H9 (cell line): ENCODE measurements at regions not wholly inside any gene's neighbourhood (a gene's known extent, or its start where the extent isn't known, plus 50 kb on each side); places are given as distances from the start of the nearest gene placed in this dataset.

Source experiments
- DNase-seq: peaks from one replicate; pipeline ENCODE4 v3.0.0-alpha.2; 2017
- H2AFZ ChIP-seq: one replicate; pipeline ENCODE4 v1.6.1; 2013; ENCODE audit warnings: mild to moderate bottlenecking, low read length, control low read depth, moderate library complexity
- H2AK5ac ChIP-seq: 2 replicates; pipeline ENCODE4 v1.6.1; 2013; ENCODE audit warnings: low read length, control low read depth, mixed read lengths; ENCODE audit not compliant: insufficient read length
- H2BK120ac ChIP-seq: one replicate; pipeline ENCODE4 v1.6.1; 2013; ENCODE audit warnings: low read depth, mild to moderate bottlenecking, low read length, control low read depth, inconsistent platforms; ENCODE audit not compliant: poor library complexity, severe bottlenecking
- H2BK12ac ChIP-seq: 2 replicates; pipeline ENCODE4 v1.6.1; 2013; ENCODE audit warnings: low read length, control low read depth, mixed read lengths, low read depth; ENCODE audit not compliant: insufficient read length
- H2BK15ac ChIP-seq: 2 replicates; pipeline ENCODE4 v1.6.1; 2013; ENCODE audit warnings: low read depth, low read length, control low read depth
- H2BK20ac ChIP-seq: one replicate; pipeline ENCODE4 v1.6.1; 2013; ENCODE audit warnings: low read depth, mild to moderate bottlenecking, low read length, control low read depth, inconsistent platforms; ENCODE audit not compliant: poor library complexity, severe bottlenecking
- H2BK5ac ChIP-seq: 2 replicates; pipeline ENCODE4 v1.6.1; 2013; ENCODE audit warnings: low read length, control low read depth, mixed read lengths; ENCODE audit not compliant: insufficient read length
- H3K14ac ChIP-seq: 2 replicates; pipeline ENCODE4 v1.6.1; 2013; ENCODE audit warnings: low read length, control low read depth; ENCODE audit not compliant: insufficient read depth
- H3K18ac ChIP-seq: 2 replicates; pipeline ENCODE4 v1.6.1; 2013; ENCODE audit warnings: low read depth, mild to moderate bottlenecking, mixed read lengths, low read length, control low read depth; ENCODE audit not compliant: insufficient read length
- H3K23ac ChIP-seq: 2 replicates; pipeline ENCODE4 v1.6.1; 2013; ENCODE audit warnings: low read length, control low read depth, mixed read lengths, low read depth; ENCODE audit not compliant: insufficient read length
- H3K23me2 ChIP-seq: 2 replicates; pipeline ENCODE4 v1.6.1; 2013; ENCODE audit warnings: low read depth, mild to moderate bottlenecking, mixed read lengths, low read length, control low read depth; ENCODE audit not compliant: insufficient read length, poor library complexity, severe bottlenecking
- H3K27ac ChIP-seq: 2 replicates; pipeline ENCODE4 v1.5.1; 2013; ENCODE audit warnings: low read length, control low read depth, mixed read lengths, low read depth; ENCODE audit not compliant: insufficient read length
- H3K27me3 ChIP-seq: 2 replicates; pipeline ENCODE4 v1.6.1; 2013; ENCODE audit warnings: low read length, control low read depth, inconsistent platforms; ENCODE audit not compliant: insufficient read depth
- H3K4ac ChIP-seq: 2 replicates; pipeline ENCODE4 v1.6.1; 2013; ENCODE audit warnings: low read depth, mild to moderate bottlenecking, control low read depth, inconsistent platforms, low read length, moderate library complexity
- H3K4me1 ChIP-seq: 2 replicates; pipeline ENCODE4 v1.6.1; 2013; ENCODE audit warnings: low read length, control low read depth, inconsistent platforms; ENCODE audit not compliant: insufficient read depth
- H3K4me2 ChIP-seq: 2 replicates; pipeline ENCODE4 v1.6.1; 2013; ENCODE audit warnings: low read length, control low read depth, mixed read lengths; ENCODE audit not compliant: insufficient read length, insufficient read depth
- H3K56ac ChIP-seq: 2 replicates; pipeline ENCODE4 v1.6.1; 2013; ENCODE audit warnings: low read depth, mild to moderate bottlenecking, mixed read lengths, low read length, control low read depth; ENCODE audit not compliant: insufficient read length
- H3K79me1 ChIP-seq: 2 replicates; pipeline ENCODE4 v1.6.1; 2013; ENCODE audit warnings: low read depth, mild to moderate bottlenecking, moderate library complexity, low read length, control low read depth, inconsistent platforms; ENCODE audit not compliant: insufficient read depth, poor library complexity, severe bottlenecking
- H3K79me2 ChIP-seq: 2 replicates; pipeline ENCODE4 v1.6.1; 2013; ENCODE audit warnings: low read length, control low read depth, inconsistent platforms; ENCODE audit not compliant: insufficient read depth
- H3K9ac ChIP-seq: 2 replicates; pipeline ENCODE4 v1.6.1; 2013; ENCODE audit warnings: low read length, control low read depth, mixed read lengths; ENCODE audit not compliant: insufficient read length; ENCODE audit errors: extremely low read depth
- H3K9me3 ChIP-seq: one replicate; pipeline ENCODE4 v1.6.1; 2013; ENCODE audit warnings: low read depth, low read length, inconsistent platforms; ENCODE audit not compliant: control insufficient read depth
- H3T11ph ChIP-seq: one replicate; pipeline ENCODE4 v1.6.1; 2013; ENCODE audit warnings: mild to moderate bottlenecking, low read length, control low read depth, inconsistent platforms
- H4K20me1 ChIP-seq: one replicate; pipeline ENCODE4 v1.6.1; 2013; ENCODE audit not compliant: control insufficient read depth, insufficient read length, insufficient read depth
- H4K5ac ChIP-seq: 2 replicates; pipeline ENCODE4 v1.6.1; 2013; ENCODE audit warnings: low read depth, mild to moderate bottlenecking, mixed read lengths, low read length, control low read depth; ENCODE audit not compliant: insufficient read length
- H4K8ac ChIP-seq: replicated peaks from 2 replicates; pipeline ENCODE4 v1.6.1; 2013; ENCODE audit warnings: low read length, control low read depth, mixed read lengths, low read depth; ENCODE audit not compliant: insufficient read length
- H4K91ac ChIP-seq: 2 replicates; pipeline ENCODE4 v1.6.1; 2013; ENCODE audit warnings: low read depth, mild to moderate bottlenecking, moderate library complexity, mixed read lengths, low read length, control low read depth; ENCODE audit not compliant: insufficient read length
- H3K27ac Mint-ChIP-seq, 3 experiments: 2 replicates in 2 of 3; 3 replicates in 1 of 3; pipeline ENCODE4 v1.8.0; 2020 to 2021; ENCODE audit warnings: mixed read lengths in 3 of 3, mild to moderate bottlenecking in 1 of 3, moderate library complexity in 1 of 3
- H3K27me3 Mint-ChIP-seq: 2 replicates; pipeline ENCODE4 v1.8.0; 2021; ENCODE audit warnings: low read depth, mild to moderate bottlenecking, moderate library complexity, mixed read lengths
- H3K36me3 Mint-ChIP-seq, 3 experiments: 2 replicates in 2 of 3; 3 replicates in 1 of 3; pipeline ENCODE4 v1.8.0; 2020 to 2021; ENCODE audit warnings: low read depth in 3 of 3, mixed read lengths in 3 of 3; ENCODE audit not compliant: insufficient read depth in 1 of 3
- H3K4me1 Mint-ChIP-seq, 2 experiments: 2 replicates each; pipeline ENCODE4 v1.8.0; 2020; ENCODE audit warnings: mixed read lengths in 2 of 2
- H3K4me3 Mint-ChIP-seq, 2 experiments: 2 replicates in 1 of 2; 3 replicates in 1 of 2; pipeline ENCODE4 v1.8.0; 2020 to 2021; ENCODE audit warnings: mild to moderate bottlenecking in 2 of 2, mixed read lengths in 2 of 2, moderate library complexity in 1 of 2
- H3K9me3 Mint-ChIP-seq, 2 experiments: 2 replicates in 1 of 2; 3 replicates in 1 of 2; pipeline ENCODE4 v1.8.0; 2020; ENCODE audit warnings: mild to moderate bottlenecking in 2 of 2, mixed read lengths in 2 of 2, moderate library complexity in 1 of 2
- WGBS: extraction: QIAGEN DNeasy Blood & Tissue Kit; methylation state at CpG from one replicate; pipeline ENCODE4 v1.1.7; 2013; ENCODE audit warnings: missing lambda C conversion rate, low lambda C conversion rate, mixed read lengths; ENCODE audit not compliant: insufficient read length; ENCODE audit errors: extremely low coverage; 5-methylcytosine and 5-hydroxymethylcytosine counted together
- TF ChIP-seq, protein P1 (sequence below): fragments of 200-600 bp; sonication (generic); conservative IDR thresholded peaks from 3 replicates; pipeline ENCODE4 v1.8.0; 2021; ENCODE audit warnings: antibody characterized with exemption, mild to moderate bottlenecking

DNA sequence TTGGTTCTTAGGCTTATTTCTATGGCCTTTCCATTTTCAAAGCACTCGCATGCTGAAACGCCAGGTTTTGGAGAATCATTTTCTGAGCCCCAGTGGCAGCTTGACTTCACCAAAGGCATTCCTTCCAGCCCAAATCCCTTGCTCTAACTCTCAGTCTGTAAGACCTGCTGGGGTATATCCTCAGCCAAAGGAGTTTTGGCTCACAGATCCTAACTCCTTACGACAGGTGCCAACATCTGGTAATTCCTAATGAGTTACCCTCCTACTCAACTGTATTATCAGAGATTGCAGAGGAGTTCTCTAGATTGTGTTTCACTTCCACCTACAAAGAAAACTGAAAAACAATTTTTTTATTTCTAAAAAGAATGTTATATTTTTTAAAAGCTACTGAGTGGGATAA is 79.0 kb upstream of the RAB27B start:
- H2AK5ac ChIP-seq, result no peak overlapping the region
- Mint-ChIP-seq H3K27ac (no peak overlapping the region), H3K4me1 (no peaks in the 10 kb centered on the region), H3K4me3 (no peak overlapping the region), H3K9me3 (no peaks in the 10 kb centered on the region), H3K36me3 (no peaks in the 10 kb centered on the region), H3K27me3 (no peaks in the 10 kb centered on the region)
- no peak overlapping the region for H3K23ac ChIP-seq
- no peak overlapping the region for H3K27ac ChIP-seq
- no peaks in the 10 kb centered on the region for H3K79me2 ChIP-seq
- H3T11ph ChIP-seq, result no peak overlapping the region
- no peak overlapping the region for H2BK120ac ChIP-seq
- H2BK12ac ChIP-seq, result no peak overlapping the region
- no peak overlapping the region for H2AFZ ChIP-seq
- no peak overlapping the region for H4K91ac ChIP-seq
- no peaks in the 10 kb centered on the region for H3K23me2 ChIP-seq
- H4K20me1 ChIP-seq, result no peaks in the 10 kb centered on the region
- H3K18ac ChIP-seq, result no peak overlapping the region
- no peak for DNase-seq
- H2BK20ac ChIP-seq, result no peak overlapping the region
- no peak overlapping the region for H3K4me2 ChIP-seq
- H4K8ac ChIP-seq, result no peak overlapping the region
- no peak overlapping the region for H4K5ac ChIP-seq
- no peak overlapping the region for H3K4ac ChIP-seq
- H3K79me1 ChIP-seq, result no peaks in the 10 kb centered on the region
- H3K14ac ChIP-seq, result no peak overlapping the region
- H2BK15ac ChIP-seq, result no peak overlapping the region
- no CpG with 5 or more reads among the region's 3 CpGs for WGBS
- no peak overlapping the region for H3K9ac ChIP-seq
- H2BK5ac ChIP-seq, result no peak overlapping the region
- H3K27me3 ChIP-seq, result no peaks in the 10 kb centered on the region
- no peak overlapping the region for H3K56ac ChIP-seq
- no peaks in the 10 kb centered on the region for H3K9me3 ChIP-seq
- H3K4me1 ChIP-seq, result no peaks in the 10 kb centered on the region
- TF ChIP-seq, protein P1, sequence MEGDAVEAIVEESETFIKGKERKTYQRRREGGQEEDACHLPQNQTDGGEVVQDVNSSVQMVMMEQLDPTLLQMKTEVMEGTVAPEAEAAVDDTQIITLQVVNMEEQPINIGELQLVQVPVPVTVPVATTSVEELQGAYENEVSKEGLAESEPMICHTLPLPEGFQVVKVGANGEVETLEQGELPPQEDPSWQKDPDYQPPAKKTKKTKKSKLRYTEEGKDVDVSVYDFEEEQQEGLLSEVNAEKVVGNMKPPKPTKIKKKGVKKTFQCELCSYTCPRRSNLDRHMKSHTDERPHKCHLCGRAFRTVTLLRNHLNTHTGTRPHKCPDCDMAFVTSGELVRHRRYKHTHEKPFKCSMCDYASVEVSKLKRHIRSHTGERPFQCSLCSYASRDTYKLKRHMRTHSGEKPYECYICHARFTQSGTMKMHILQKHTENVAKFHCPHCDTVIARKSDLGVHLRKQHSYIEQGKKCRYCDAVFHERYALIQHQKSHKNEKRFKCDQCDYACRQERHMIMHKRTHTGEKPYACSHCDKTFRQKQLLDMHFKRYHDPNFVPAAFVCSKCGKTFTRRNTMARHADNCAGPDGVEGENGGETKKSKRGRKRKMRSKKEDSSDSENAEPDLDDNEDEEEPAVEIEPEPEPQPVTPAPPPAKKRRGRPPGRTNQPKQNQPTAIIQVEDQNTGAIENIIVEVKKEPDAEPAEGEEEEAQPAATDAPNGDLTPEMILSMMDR, result no peak
